ENCODE measurements at regions not wholly inside any gene's neighbourhood (a gene's known extent, or its start where the extent isn't known, plus 50 kb on each side); places are given as distances from the start of the nearest gene placed in this dataset.

- TF ChIP-seq EZH2 (IDR thresholded peaks at IDR 0.05), result no peak
- TF ChIP-seq, protein P1, sequence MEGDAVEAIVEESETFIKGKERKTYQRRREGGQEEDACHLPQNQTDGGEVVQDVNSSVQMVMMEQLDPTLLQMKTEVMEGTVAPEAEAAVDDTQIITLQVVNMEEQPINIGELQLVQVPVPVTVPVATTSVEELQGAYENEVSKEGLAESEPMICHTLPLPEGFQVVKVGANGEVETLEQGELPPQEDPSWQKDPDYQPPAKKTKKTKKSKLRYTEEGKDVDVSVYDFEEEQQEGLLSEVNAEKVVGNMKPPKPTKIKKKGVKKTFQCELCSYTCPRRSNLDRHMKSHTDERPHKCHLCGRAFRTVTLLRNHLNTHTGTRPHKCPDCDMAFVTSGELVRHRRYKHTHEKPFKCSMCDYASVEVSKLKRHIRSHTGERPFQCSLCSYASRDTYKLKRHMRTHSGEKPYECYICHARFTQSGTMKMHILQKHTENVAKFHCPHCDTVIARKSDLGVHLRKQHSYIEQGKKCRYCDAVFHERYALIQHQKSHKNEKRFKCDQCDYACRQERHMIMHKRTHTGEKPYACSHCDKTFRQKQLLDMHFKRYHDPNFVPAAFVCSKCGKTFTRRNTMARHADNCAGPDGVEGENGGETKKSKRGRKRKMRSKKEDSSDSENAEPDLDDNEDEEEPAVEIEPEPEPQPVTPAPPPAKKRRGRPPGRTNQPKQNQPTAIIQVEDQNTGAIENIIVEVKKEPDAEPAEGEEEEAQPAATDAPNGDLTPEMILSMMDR (IDR thresholded peaks at IDR 0.05), result no peak
- TF ChIP-seq EZH2phosphoT487 (IDR thresholded peaks at IDR 0.05), result no peak
These were observed 84.9 kb upstream of the PCBD1 start for GRCh38 chr10:70973275-70973674.

Measured in neural progenitor cell (in vitro differentiated cells).